Occipital lobe (tissue), 1 donor: ENCODE measurements at regions not wholly inside any gene's neighbourhood (a gene's known extent, or its start where the extent isn't known, plus 50 kb on each side); places are given as distances from the start of the nearest gene placed in this dataset.

Experiments used
- DNase-seq: peaks from one replicate; lab custom pipeline; 2025; lab: John Stamatoyannopoulos, UW

DNA sequence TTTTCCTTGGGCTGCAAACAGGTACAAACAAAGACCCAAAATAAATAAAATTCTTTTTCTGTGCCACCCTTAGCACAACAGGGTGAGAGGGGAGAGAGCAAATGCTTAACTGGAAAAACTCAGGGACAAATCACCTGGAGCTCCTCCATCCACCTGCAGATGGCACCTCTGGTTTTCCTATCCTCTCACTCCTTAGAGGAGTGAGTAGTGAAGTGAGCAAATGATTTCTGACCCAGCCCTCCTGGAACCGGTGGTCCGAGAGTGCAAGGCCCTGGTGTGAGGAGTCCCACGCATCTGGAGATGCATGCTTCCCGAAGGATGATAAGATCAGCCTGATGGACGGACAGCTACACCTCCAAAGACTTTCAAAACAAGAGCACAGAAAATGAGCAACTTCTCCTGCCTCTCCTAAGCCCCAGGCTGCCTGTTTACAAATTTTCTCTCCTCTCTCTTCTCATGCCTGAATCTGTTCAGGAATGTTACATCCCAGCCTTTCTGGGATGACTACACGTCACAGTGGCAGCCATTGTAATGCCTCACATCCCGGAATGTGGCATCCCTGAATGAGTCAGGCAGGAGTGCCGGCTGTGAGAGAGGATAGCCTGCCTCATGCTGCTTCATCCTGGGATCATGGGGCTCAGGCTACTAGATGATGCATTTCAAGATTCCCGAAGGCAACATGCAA lies 86.4 kb downstream of the ADRB2 start:
- DNase-seq, result no peak

DNA sequence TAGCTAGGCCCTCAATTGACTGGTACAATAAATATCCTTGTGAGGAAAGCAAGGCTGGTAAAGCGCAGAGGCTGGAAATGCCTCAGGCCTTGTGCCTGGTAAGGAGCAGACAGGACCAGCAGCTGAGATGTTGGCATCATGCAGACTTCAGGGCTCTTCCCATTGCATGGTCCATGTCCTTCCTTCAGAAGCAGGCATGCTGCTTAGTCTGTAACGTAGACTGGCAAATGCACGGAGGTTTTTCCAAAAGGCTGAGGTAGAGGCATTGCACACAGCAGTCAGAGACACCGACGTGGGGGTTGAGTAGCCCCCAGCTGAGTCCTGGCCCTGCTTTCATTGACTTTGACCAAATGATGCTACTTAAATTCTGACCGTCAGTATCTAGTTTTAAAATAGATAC lies 87.1 kb downstream of the ADRB2 start:
- no peak for DNase-seq

DNA sequence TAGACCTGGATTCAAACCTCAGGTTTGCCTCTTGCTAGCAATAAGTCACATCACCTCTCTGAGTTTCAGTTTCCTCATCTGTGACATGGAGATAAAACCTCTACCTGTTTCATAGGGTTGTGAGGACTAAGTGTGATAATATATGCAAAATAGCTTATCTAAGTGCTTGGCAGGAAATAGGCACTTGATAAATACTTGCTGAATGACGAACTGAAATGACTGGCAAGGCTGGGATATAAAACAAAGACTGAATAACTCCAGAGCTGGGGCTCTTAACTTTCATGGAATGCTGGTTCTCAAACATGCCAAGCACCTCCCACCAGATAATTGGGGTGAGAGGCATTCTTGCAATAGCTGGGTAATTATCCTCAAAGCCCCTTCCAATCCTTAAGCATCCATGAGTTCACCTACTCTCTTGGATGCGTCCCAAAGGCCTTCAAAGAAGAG lies 87.6 kb downstream of the ADRB2 start:
- DNase-seq, result no peak

DNA sequence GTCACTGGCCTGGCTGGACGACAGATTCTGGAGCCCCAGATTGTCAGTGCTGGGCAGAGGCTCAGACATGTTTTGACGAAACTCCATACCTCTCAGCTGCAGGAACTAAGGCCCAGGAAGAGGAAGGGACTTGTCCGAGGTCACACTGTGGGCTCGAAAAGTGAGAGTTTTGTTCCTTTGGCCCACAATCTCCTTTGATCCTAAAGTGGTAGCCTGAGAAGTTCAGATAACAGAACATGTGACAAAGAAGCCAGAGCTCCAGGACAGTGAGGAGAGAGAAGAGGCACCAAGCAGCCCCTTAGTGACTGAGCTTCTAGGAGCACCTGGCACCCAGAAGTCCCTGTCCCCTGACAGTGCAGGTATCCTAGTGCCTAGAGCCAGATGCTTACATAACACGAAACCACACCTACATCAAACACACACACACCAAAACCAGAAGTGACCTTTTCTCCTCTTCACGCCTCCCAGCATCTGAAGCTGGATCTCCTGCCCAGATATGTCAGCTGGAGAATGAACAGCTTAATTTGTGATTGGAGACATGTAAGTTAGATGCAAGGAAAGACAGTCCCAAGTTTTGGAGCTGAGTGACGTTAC lies 88.9 kb downstream of the ADRB2 start:
- no peak for DNase-seq

DNA sequence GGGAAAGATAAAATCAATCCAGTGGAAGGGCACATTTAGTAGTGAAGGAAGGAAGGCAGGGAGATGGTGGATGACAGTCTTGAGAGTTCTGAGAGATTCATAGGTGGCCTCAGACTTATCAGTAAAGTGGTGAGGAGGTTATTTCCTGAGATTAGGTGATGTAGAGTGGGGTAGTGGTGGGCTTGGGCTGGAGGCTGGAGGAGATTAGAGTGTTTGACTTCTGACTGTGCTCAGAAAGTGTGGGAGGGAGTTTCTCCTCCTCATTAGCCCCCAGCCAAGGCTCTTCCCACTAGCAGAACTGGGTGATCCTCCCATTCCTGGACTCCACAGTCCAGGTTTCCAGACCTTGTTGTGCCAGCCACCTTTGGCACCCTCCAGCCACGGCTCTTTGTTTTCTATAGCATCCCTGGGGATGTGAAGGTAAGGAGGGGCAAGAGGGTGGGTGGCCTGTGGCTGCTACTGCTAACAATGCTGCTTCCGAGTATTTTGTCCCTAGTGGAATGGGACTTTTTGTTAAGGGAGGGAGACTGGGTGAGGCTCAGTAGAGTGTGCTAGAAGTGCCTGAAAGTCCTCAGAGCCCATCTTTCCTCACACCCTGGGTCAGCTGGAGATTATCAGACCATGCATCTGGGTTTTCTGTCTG lies 94.4 kb downstream of the ADRB2 start:
- DNase-seq, result no peak

DNA sequence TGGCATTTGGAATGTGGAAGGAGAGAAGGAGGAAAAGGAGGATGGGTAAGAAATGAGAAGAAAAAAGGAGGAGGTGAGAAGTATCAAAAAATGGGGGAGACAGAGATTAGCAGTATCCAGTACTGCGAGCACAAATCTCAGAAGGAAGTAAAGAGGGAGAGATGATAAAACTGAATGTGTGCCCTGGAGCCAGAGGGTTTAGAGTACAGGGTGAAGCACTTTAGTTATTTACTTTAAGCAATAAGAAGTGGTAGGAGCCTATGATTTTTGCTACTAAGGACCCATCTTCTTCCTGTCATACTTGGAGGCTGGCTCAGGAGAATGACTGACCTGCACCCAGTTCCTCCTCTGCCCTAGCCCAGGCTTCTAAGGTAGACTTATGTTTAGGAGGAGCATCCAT lies 94.9 kb downstream of the ADRB2 start:
- DNase-seq, result no peak

DNA sequence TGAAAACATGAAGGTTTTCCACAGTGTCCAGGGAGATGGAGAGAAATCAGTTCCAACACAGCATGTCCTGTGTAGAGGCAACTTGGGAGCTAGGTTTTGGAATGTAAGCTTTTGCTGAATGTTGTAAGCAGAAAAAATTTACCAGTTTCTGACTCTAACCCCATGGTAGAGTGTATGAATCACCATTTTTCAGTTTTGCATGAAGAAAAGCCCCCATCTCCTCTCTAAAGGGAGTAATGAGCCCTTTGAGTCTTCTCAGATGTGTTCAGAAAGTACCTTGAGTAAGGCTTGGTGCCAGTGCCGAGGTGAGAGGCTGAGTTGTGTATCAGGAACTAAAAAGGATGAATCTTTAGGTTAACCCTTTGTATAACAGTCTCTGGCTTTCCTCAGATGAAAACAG lies 96.2 kb downstream of the ADRB2 start:
- no peak for DNase-seq

DNA sequence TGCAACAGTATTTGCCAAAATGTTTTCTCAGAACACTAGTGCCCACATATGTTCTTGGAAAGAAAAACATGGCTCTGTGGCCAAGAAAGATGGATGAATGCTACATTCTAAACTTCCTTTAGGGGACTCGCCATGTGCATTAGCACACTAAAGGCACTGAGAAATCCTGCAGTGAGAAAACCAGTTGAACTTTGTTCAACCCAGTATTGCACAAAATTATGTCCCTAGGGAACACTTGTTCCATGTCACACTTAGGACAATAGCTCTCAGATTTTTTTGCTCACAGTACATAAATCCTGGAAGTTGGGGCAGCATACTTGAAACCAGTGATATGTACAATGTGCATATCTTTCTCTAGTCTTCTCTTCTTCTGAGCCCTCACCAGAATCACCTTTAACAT lies 96.6 kb downstream of the ADRB2 start:
- DNase-seq, result no peak

DNA sequence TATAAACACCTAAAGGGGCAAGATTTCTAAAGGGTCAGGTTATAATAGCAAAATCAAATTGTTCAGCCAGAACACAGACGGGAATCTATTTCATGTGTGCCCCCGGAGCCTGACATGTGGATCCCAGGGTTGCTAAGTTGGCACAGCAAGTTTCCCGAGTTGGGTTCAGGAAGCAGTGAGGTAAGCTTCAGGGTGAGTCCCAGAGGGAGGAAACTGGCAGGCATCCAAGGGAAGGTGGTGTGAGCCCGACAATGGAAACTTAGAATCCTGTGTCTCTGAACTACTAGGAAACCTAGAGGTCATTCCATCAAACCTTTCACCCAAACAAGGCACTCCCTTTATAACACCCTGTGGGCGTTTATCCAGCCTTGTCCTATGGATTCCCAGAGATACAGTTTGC lies 98.4 kb downstream of the ADRB2 start:
- DNase-seq, result no peak

DNA sequence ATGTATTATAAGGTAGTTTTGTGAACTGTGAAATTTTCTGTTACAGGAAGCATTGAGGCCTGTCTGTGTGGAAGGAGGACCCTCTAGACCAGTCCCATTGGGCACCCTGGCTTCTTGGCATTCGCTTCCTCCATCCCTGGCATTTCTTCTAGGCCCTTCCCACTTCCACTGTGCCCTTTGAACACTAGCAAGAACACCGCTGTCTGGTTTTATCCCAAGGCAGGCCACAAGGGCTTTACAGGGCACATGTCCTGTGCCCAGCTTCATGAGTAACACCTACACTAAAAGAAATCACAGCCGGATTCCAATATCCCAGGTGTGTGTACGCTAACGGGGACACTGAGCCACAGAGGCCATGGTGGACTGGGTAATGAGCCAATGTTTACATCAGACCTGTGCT lies 99.8 kb downstream of the ADRB2 start:
- DNase-seq, result no peak

DNA sequence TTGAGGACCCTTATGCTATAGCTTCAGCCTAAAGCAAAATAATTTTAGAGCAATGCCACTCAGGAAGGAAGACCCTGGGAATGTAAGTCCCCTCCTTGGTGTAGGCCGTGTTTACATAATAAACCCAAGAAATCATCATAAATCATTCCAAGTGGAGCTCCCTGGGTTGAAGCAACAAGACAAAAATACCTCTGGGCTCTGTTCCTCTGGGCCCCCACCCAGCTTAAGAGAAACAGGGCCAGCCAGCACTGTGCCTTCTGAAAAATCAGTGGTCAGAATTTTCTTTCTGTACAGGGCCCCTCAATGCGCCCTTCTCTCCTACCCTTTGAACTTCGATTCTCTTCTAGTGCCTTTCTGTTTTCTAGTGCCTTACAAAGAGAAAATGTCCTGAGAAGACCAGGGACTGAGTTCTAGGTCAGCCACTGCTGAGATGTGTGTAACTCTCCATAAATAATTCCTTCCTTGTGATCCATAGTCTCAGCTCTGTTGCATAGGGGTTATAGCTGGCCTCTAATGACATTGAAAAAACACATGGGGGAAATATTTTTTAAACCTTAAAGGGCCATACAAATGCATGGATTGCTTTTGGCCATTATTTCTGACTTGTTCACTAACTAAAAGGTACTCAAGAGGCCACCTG lies 101.0 kb downstream of the ADRB2 start:
- DNase-seq, result no peak

DNA sequence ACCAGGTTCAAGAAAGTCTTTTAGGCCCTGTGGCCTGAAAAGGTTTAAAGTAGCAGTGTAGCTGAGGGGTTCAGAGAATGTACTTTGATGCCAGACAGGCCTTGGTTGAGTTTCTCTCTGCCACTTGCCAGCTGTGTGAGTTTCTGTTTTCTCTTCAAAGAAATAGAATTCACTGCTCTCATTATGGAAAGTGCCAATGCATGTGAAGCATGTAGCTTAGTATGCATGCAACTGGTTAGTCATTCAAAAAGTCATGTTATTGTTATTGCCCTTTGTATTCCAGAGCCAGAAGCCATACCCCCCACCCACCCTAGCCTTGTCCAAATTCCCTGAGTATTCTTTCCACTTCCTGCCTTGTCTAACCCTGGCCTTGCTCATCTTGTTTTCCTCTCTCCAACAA lies 101.7 kb downstream of the ADRB2 start:
- no peak for DNase-seq

DNA sequence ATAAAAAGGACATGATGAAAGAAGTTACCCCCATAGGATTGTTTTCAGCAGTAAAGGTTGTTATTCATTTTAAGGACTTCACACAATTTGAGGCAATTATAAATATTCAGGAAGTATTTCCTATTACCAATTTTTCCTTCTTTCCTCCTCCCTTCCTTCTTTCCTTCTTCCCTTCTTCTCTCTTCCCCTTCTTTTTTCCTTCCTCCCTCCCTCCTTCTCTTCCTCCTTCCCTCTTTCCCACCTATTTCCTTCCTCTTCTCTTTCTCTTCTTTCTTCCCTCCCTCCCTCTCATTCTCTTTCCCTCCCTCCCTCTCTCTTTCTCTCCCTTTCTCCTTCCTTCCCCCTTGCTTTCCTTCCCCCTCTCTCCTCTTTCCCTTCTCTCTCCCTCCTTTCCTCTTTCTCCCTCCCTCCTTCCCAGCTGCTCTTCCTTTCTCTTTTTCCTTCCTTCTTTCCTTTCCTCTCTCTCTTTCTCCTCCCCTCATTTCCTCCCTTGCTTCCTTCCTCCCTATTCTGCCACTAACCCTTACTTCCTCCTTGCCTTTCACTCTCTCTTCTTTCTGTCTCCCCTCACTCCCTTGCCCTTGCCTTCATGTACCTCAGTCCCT lies 105.1 kb downstream of the ADRB2 start:
- DNase-seq, result no peak

DNA sequence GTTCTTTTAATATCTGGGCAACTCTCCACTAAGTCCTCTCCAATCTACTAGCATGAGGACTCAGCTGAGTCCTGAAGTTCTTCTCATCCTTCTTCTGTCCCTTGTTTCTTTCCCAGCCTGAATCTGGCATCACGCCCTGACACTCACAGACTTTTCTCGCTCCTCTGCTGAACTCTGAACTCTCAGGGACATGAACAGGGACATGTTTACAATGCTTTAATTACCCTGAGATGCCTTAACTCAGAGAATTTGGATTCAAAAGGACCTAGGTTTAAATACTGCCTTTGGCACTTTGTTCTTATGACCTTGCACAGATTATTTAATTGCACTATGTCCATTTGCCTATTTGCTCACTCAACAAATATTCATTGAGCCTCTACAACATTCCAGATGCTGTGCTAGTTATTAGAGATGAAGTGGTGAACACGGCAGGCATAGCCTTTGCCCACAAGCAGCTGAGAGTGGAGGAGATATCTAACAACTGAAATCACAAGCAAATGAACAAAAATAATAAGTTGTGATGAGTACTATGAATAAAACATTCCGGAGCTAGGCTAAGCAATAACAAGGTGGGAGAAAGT lies 106.0 kb downstream of the ADRB2 start:
- DNase-seq, result no peak

DNA sequence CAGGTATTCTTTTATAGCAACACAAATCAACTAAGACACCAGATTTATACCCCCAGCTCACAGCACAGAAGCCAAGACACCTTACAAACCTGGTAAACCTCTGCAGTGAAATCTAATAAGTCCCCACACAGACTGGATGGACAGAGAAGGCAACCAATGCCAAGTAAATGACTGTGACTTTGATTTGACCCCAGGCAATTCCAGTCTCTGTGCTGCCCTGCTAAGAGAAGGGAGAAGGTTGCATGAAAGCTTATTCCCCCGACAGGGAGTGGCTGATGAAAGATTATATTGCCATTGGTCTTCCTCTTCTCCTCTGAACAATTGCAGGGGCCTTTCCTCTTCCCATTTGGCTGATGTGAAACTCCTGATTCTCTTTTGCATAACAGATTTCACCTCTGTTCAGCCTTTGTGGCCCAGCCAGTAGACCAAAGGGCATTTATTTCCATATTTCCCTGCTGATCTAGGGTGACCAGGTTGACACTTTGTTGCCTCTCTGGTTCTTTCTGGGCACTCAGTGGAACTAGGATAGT lies 107.6 kb downstream of the ADRB2 start:
- no peak for DNase-seq

DNA sequence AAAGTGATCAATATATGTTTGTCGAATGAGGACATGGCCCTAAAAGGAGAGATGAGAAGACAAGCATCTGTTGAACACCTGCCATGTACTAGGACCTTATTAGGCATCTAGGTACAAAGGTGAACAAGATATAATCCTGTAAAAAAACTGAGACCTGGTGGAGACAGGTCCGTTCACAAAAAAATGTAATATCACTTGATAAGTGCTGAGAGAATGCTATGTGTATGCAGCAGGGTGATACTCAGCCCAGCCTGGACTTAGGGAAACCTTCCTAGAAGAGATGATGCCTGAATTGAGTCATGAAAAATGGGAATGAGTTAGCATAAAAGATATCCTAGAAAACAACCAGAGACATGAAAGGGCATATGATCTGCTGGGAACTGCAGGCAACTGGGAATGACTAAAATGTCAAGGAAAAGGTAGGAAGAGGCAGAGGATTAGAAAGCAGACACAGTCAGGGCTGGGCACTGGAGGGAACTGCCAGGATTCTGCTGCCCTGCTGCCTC lies 108.5 kb downstream of the ADRB2 start:
- no peak for DNase-seq

DNA sequence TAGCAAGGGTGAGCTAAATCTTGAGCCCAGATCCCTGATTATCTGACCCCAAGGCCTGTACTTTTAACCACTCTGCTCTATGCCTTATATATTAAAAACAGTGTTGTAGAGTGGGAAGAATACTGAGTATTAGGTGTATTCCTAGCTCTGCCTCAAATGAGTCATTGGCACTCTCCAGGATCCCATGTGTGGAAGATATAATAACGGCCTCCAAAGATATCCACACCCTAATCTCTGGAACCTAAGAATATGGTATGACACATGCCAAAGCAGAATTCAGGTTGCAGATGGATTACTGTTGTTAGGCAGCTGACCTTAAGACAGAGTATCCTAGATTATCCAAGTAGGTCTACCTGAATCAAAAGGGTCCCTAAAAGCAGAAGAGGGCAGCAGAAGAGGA lies 110.8 kb downstream of the ADRB2 start:
- no peak for DNase-seq

DNA sequence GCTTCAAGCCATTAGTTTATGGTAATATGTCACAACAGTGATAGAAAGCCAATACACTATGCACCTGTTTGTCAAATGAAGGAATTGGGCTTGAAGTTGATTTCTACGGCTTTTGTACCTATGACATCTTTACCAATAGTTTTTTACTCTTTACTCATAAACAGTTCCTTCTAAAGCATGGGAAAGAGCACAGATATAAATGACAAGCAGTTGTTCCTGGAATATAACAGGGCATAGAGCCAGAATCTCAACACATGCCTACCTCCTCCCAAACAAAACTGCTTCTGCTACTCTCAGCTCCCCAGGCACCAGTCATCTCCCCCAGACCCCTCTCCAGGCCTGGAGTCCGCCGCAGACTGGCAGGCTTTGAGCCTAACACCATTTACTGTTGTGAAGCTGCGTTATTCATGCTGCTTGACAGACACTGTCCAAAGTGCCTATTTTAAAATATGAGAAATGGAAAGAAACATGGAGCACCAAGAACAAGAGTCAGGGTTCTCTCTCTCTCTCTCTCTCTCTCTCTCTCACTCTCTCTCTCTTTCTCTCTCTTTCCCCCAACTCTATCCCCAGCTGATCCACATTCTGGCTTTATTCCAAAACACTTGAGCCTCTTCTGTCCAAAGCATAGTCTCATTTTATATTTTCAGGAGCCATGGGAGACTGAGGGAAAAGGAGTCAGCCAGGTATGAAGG lies 111.6 kb downstream of the ADRB2 start:
- no peak for DNase-seq

DNA sequence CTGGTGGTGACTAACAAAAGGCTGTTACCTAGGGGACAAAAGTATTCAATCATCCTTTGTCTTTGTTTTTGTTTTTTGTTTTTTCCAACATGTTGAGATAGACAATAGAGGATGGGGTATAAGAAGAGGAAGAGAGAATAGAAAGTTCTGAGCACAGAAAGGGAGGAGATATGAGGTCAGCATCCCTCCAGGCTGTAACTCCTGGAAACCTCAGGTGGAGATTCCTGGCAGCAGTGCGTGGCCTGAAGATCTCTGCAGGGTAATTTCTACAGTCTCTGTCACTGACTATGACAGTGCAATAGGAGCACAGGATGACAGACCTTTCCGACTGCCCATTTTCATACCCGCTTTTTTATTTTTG lies 112.1 kb downstream of the ADRB2 start:
- no peak for DNase-seq

DNA sequence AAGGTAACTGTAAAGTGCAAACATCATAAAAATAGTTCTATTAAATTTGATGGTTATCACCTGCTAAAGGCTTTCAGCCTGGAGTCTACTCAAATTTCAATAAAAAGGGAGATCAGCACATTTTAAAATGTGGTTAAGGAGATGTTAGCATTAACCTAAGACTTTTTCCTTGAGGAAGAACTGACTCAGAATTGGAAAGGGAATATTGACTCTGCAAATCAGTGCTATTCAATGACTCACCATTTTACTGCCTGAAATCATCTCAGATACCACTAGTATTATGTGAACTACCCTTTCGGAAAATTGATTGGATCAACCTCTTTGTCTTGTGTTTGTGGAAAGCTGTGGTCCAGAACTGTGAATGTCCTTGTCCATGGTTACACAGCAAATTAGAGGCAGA lies 113.3 kb downstream of the ADRB2 start:
- no peak for DNase-seq

DNA sequence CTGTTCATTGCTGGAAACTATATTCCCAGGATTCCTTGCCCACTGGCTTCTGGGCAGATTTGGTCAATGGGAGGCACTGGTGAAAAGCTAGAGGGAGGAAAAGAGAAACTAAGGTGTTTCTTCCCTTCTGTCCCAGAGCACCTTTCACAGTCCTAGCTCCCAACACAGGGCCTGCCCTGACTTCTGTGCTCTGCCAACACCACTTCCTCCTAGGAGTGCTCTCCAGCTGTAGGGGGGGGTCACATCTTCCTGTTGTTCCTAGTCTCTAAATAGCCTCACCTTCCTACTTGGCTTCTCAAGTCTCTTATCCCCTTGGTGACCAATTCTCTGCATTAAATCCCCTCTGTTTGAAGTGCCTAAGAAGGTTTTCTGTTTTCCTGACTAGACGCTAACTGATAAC lies 115.4 kb downstream of the ADRB2 start:
- no peak for DNase-seq
